Spleen (tissue), 11 donors: ENCODE measurements at regions not wholly inside any gene's neighbourhood (a gene's known extent, or its start where the extent isn't known, plus 50 kb on each side); places are given as distances from the start of the nearest gene placed in this dataset.

ENCODE experiments used
- DNase-seq: peaks from one replicate; pipeline ENCODE4 v3.0.0-alpha.2; 2020
- H3K27ac ChIP-seq, 8 donors: fragments of 200-600 bp; sonication (generic) in 7 of 8; 1 replicate in 4 of 8; 2 replicates in 4 of 8; pipeline versions ENCODE4 v1.5.0 to v1.8.0; 2016 to 2021; ENCODE audit warnings: inconsistent platforms in 4 of 8, mild to moderate bottlenecking in 4 of 8, moderate library complexity in 1 of 8
- H3K27me3 ChIP-seq, 7 donors: fragments of 200-600 bp; sonication (generic) in 6 of 7; replicated peaks in 1 of 7; 1 replicate in 4 of 7; 2 replicates in 3 of 7; pipeline versions ENCODE4 v1.5.0 to v1.8.0; 2016 to 2021; ENCODE audit warnings: inconsistent platforms in 3 of 7, mild to moderate bottlenecking in 1 of 7
- H3K36me3 ChIP-seq, 6 donors: fragments of 200-600 bp; sonication (generic) in 5 of 6; 1 replicate in 4 of 6; 2 replicates in 2 of 6; pipeline versions ENCODE4 v1.5.0 to v1.8.0; 2016 to 2021; ENCODE audit warnings: inconsistent platforms in 2 of 6
- H3K4me1 ChIP-seq, 6 donors: fragments of 200-600 bp; sonication (generic) in 5 of 6; 1 replicate in 3 of 6; 2 replicates in 3 of 6; pipeline versions ENCODE4 v1.5.0 to v1.8.0; 2016 to 2021; ENCODE audit warnings: inconsistent platforms in 3 of 6
- H3K4me3 ChIP-seq, 8 donors: fragments of 200-600 bp; sonication (generic) in 7 of 8; 1 replicate in 4 of 8; 2 replicates in 4 of 8; pipeline versions ENCODE4 v1.5.0 to v1.8.0; 2016 to 2021; ENCODE audit warnings: inconsistent platforms in 4 of 8, mild to moderate bottlenecking in 4 of 8, moderate library complexity in 2 of 8
- H3K9me3 ChIP-seq, 8 donors: fragments of 200-600 bp; sonication (generic) in 7 of 8; 1 replicate in 4 of 8; 2 replicates in 4 of 8; pipeline versions ENCODE4 v1.5.0 to v1.8.0; 2016 to 2021; ENCODE audit warnings: inconsistent platforms in 4 of 8
- CTCF ChIP-seq, 11 experiments: fragments of 200-600 bp in 7 of 11; fragments of 450-650 bp in 4 of 11; sonication (generic) in 4 of 11; IDR thresholded peaks in 8 of 11; conservative IDR thresholded peaks in 3 of 11; 1 replicate in 7 of 11; 2 replicates in 4 of 11; pipeline versions ENCODE4 v1.4.0 to v1.8.0; 2016 to 2021; ENCODE audit warnings: antibody characterized with exemption in 11 of 11, inconsistent platforms in 4 of 11, mild to moderate bottlenecking in 1 of 11
- POLR2A ChIP-seq, 3 donors: fragments of 450-650 bp; IDR thresholded peaks; one replicate each; pipeline ENCODE4 v1.5.1; 2017; ENCODE audit warnings: antibody characterized with exemption in 3 of 3, mild to moderate bottlenecking in 1 of 3
- POLR2AphosphoS5 ChIP-seq, 3 donors: sonication (generic); formaldehyde crosslinking; IDR thresholded peaks; one replicate each; pipeline ENCODE4 v1.5.1; 2017; ENCODE audit warnings: antibody characterized with exemption in 3 of 3
- WGBS, 5 donors: extraction: QIAGEN DNeasy Blood & Tissue Kit in 3 of 5; methylation state at CpG; one replicate each; pipeline versions ENCODE4 v1.1.5 to v1.1.7; 2013 to 2018; 5-methylcytosine and 5-hydroxymethylcytosine counted together
- intact Hi-C: fragments of 100-400 bp; cut with DNase I; formaldehyde crosslinking; loops from one replicate; pipeline ENCODE4 v1.15.0; 2023; ENCODE audit warnings: low total_unique reads
- donor health status: healthy with polysubstance abuse.
- donor health status: DM: no; HTN: no; CAD: no; lungs with moderate emphysema.
- donor health status: DM: no; HTN: no; CAD: no.
- donor health status: Bipolar disorder and iron deficiency.
- donor health status: healthy.
- donor health status: DM: no; HTN: no; CAD: no.
- donor health status: DM: yes; HTN: yes; CAD: no.

GRCh38 chr4:106594291-106594952 is 225.8 kb upstream of the GIMD1 start:
- no peak for TF ChIP-seq POLR2A (IDR thresholded peaks at IDR 0.05)
- TF ChIP-seq CTCF (IDR thresholded peaks at IDR 0.05 in 8 of 11, conservative IDR thresholded peaks at IDR 0.05 in 3 of 11), result no peak
- TF ChIP-seq POLR2AphosphoS5 (IDR thresholded peaks at IDR 0.05), result no peak
- Histone ChIP-seq H3K27ac (no peak overlapping the region), H3K27me3 (no peaks in the 10 kb centered on the region), H3K36me3 (no peaks in the 10 kb centered on the region), H3K9me3 (no peaks in the 10 kb centered on the region), H3K4me1 (no peaks in the 10 kb centered on the region), H3K4me3 (no peak overlapping the region)
- no peak for DNase-seq
- intact Hi-C loops, result no loop called here

- no peak overlapping the region for H3K27ac ChIP-seq
- 76 to 86% (median 81%) methylated on average over 1 of the region's 1 CpG for WGBS, 5 donors
- no peaks in the 10 kb centered on the region for H3K9me3 ChIP-seq
- no peaks in the 10 kb centered on the region for H3K27me3 ChIP-seq
- intact Hi-C loops, result no loop called here
- no peak for DNase-seq
- no peaks in the 10 kb centered on the region for H3K36me3 ChIP-seq
- no peak overlapping the region for H3K4me3 ChIP-seq
- TF ChIP-seq CTCF (IDR thresholded peaks at IDR 0.05 in 8 of 11, conservative IDR thresholded peaks at IDR 0.05 in 3 of 11) (no peak), POLR2A (IDR thresholded peaks at IDR 0.05) (no peak), POLR2AphosphoS5 (IDR thresholded peaks at IDR 0.05) (no peak)
- no peaks in the 10 kb centered on the region for H3K4me1 ChIP-seq
Measured at GRCh38 chr4:106588891-106589290, 220.3 kb upstream of the GIMD1 start.

GRCh38 chr4:106587558-106587957 is 219.0 kb upstream of the GIMD1 start:
- intact Hi-C loops, result no loop called here
- no peaks in the 10 kb centered on the region for H3K9me3 ChIP-seq
- H3K4me1 ChIP-seq, result no peaks in the 10 kb centered on the region
- DNase-seq, result no peak
- H3K36me3 ChIP-seq, result no peaks in the 10 kb centered on the region
- TF ChIP-seq POLR2AphosphoS5 (IDR thresholded peaks at IDR 0.05), result no peak
- no peak for TF ChIP-seq CTCF (IDR thresholded peaks at IDR 0.05 in 8 of 11, conservative IDR thresholded peaks at IDR 0.05 in 3 of 11)
- H3K4me3 ChIP-seq, result no peak overlapping the region
- 76 to 97% (median 90%) methylated on average over 1 of the region's 1 CpG for WGBS, 5 donors
- H3K27ac ChIP-seq, result no peak overlapping the region
- no peaks in the 10 kb centered on the region for H3K27me3 ChIP-seq

GRCh38 chr4:106585915-106586349 is 217.4 kb upstream of the GIMD1 start:
- intact Hi-C loops, result no loop called here
- no peak for DNase-seq
- TF ChIP-seq POLR2A (IDR thresholded peaks at IDR 0.05) (no peak), POLR2AphosphoS5 (IDR thresholded peaks at IDR 0.05) (no peak), CTCF (IDR thresholded peaks at IDR 0.05 in 8 of 11, conservative IDR thresholded peaks at IDR 0.05 in 3 of 11) (no peak)
- H3K4me1 ChIP-seq, result no peaks in the 10 kb centered on the region
- H3K9me3 ChIP-seq, result no peaks in the 10 kb centered on the region
- 27 to 47% (median 32%) methylated on average over 1 of the region's 1 CpG for WGBS, 5 donors
- no peaks in the 10 kb centered on the region for H3K36me3 ChIP-seq
- H3K4me3 ChIP-seq, result no peak overlapping the region
- H3K27me3 ChIP-seq, result no peaks in the 10 kb centered on the region
- H3K27ac ChIP-seq, result no peak overlapping the region
